Neural progenitor cell (in vitro differentiated cells): ENCODE measurements at regions not wholly inside any gene's neighbourhood (a gene's known extent, or its start where the extent isn't known, plus 50 kb on each side); places are given as distances from the start of the nearest gene placed in this dataset.

ENCODE experiments used
- DNase-seq: peaks from one replicate; pipeline ENCODE4 v3.0.0-alpha.2; 2016; ENCODE audit warnings: low spot score
- H2AFZ ChIP-seq: fragments of 200-600 bp; sonication (generic); replicated peaks from 2 replicates; pipeline ENCODE4 v1.6.1; 2016; ENCODE audit warnings: antibody characterized with exemption
- H3F3A ChIP-seq: fragments of 200-600 bp; sonication (generic); 2 replicates; pipeline ENCODE4 v1.6.1; 2016; ENCODE audit warnings: antibody characterized with exemption, low read depth
- H3K27ac ChIP-seq: fragments of 200-600 bp; sonication (generic); 2 replicates; pipeline ENCODE4 v1.5.1; 2016; ENCODE audit warnings: mild to moderate bottlenecking
- H3K27me3 ChIP-seq: fragments of 200-600 bp; sonication (generic); 2 replicates; pipeline ENCODE4 v1.6.1; 2016; ENCODE audit warnings: mild to moderate bottlenecking, moderate library complexity
- H3K36me3 ChIP-seq: fragments of 200-600 bp; sonication (generic); 2 replicates; pipeline ENCODE4 v1.5.1; 2016
- H3K4me1 ChIP-seq: fragments of 200-600 bp; sonication (generic); 2 replicates; pipeline ENCODE4 v1.6.1; 2016; ENCODE audit warnings: mixed run types
- H3K4me2 ChIP-seq: fragments of 200-600 bp; sonication (generic); 2 replicates; pipeline ENCODE4 v1.6.1; 2016
- H3K4me3 ChIP-seq: fragments of 200-600 bp; sonication (generic); 2 replicates; pipeline ENCODE4 v1.5.1; 2016
- H3K79me2 ChIP-seq: fragments of 200-600 bp; sonication (generic); 2 replicates; pipeline ENCODE4 v1.6.1; 2016; ENCODE audit warnings: low read depth
- H3K9ac ChIP-seq: fragments of 200-600 bp; sonication (generic); 2 replicates; pipeline ENCODE4 v1.6.1; 2016
- H3K9me3 ChIP-seq: fragments of 200-600 bp; sonication (generic); 2 replicates; pipeline ENCODE4 v1.5.1; 2016; ENCODE audit warnings: low read depth
- H4K20me1 ChIP-seq: fragments of 200-600 bp; sonication (generic); 2 replicates; pipeline ENCODE4 v1.6.1; 2016; ENCODE audit warnings: low read depth
- H3K27ac Mint-ChIP-seq: 3 replicates; pipeline ENCODE4 v1.8.0; 2021; ENCODE audit warnings: mixed read lengths
- H3K27me3 Mint-ChIP-seq: 2 replicates; pipeline ENCODE4 v1.8.0; 2022; ENCODE audit warnings: low read depth, mild to moderate bottlenecking, inconsistent platforms, moderate library complexity, mixed read lengths; ENCODE audit not compliant: insufficient read depth
- H3K36me3 Mint-ChIP-seq: 3 replicates; pipeline ENCODE4 v1.8.0; 2021; ENCODE audit warnings: mixed read lengths
- H3K4me1 Mint-ChIP-seq: 3 replicates; pipeline ENCODE4 v1.8.0; 2021; ENCODE audit warnings: mixed read lengths
- H3K4me3 Mint-ChIP-seq: 3 replicates; pipeline ENCODE4 v1.8.0; 2021; ENCODE audit warnings: mild to moderate bottlenecking, moderate library complexity, mixed read lengths
- H3K9me3 Mint-ChIP-seq: 3 replicates; pipeline ENCODE4 v1.8.0; 2020; ENCODE audit warnings: mixed read lengths
- CTCF ChIP-seq: fragments of 200-600 bp; sonication (generic); IDR thresholded peaks from 2 replicates; pipeline ENCODE4 v1.5.1; 2017; ENCODE audit warnings: antibody characterized with exemption, mild to moderate bottlenecking
- EZH2 ChIP-seq: fragments of 200-600 bp; sonication (generic); IDR thresholded peaks from 2 replicates; pipeline ENCODE4 v1.6.1; 2017; ENCODE audit warnings: antibody characterized with exemption, mild to moderate bottlenecking, moderate library complexity
- EZH2phosphoT487 ChIP-seq: fragments of 200-600 bp; sonication (generic); IDR thresholded peaks from 2 replicates; pipeline ENCODE4 v1.6.1; 2017; ENCODE audit warnings: antibody characterized with exemption

- H4K20me1 ChIP-seq: no peaks in the 10 kb centered on the region
- no peak overlapping the region for H3K9ac ChIP-seq
- DNase-seq: no peak
- peak overlapping the region; percentile 5 for H2AFZ ChIP-seq
- no peak for TF ChIP-seq EZH2
- TF ChIP-seq CTCF: no peak
- TF ChIP-seq EZH2phosphoT487: no peak
- H3K79me2 ChIP-seq: no peaks in the 10 kb centered on the region
- H3K4me3 ChIP-seq: no peak overlapping the region
- H3K27me3 ChIP-seq: no peaks in the 10 kb centered on the region
- Mint-ChIP-seq H3K27ac (no peak overlapping the region), H3K4me3 (no peak overlapping the region), H3K9me3 (peaks cover 4% of the 10 kb centered on the region), H3K4me1 (no peaks in the 10 kb centered on the region), H3K27me3 (peaks cover 2% of the 10 kb centered on the region), H3K36me3 (no peaks in the 10 kb centered on the region)
- no peaks in the 10 kb centered on the region for H3F3A ChIP-seq
- no peak overlapping the region for H3K27ac ChIP-seq
- H3K9me3 ChIP-seq: no peaks in the 10 kb centered on the region
- no peak overlapping the region for H3K4me2 ChIP-seq
- no peaks in the 10 kb centered on the region for H3K4me1 ChIP-seq
- H3K36me3 ChIP-seq: no peaks in the 10 kb centered on the region
These were observed 543.1 kb upstream of the ADGRL3 start for GRCh38 chr4:60657041-60657440.

- Histone ChIP-seq H4K20me1 (no peaks in the 10 kb centered on the region), H3K4me2 (no peak overlapping the region), H3F3A (no peaks in the 10 kb centered on the region), H3K4me1 (no peaks in the 10 kb centered on the region), H3K27me3 (no peaks in the 10 kb centered on the region), H3K9me3 (no peaks in the 10 kb centered on the region), H3K27ac (no peak overlapping the region), H3K36me3 (no peaks in the 10 kb centered on the region), H3K79me2 (no peaks in the 10 kb centered on the region), H3K4me3 (no peak overlapping the region), H3K9ac (no peak overlapping the region), H2AFZ (no peak overlapping the region)
- no peak for DNase-seq
- Mint-ChIP-seq H3K36me3 (no peaks in the 10 kb centered on the region), H3K4me1 (no peaks in the 10 kb centered on the region), H3K9me3 (peaks cover 4% of the 10 kb centered on the region), H3K27me3 (peaks cover 2% of the 10 kb centered on the region), H3K27ac (no peak overlapping the region), H3K4me3 (no peak overlapping the region)
- TF ChIP-seq CTCF: no peak
- TF ChIP-seq EZH2: no peak
- TF ChIP-seq EZH2phosphoT487: no peak
These were observed 542.3 kb upstream of the ADGRL3 start for GRCh38 chr4:60657807-60658206.

- Histone ChIP-seq H3K79me2 (no peaks in the 10 kb centered on the region), H3F3A (no peaks in the 10 kb centered on the region), H3K4me2 (no peak overlapping the region), H3K4me1 (no peaks in the 10 kb centered on the region), H3K9me3 (no peaks in the 10 kb centered on the region), H3K27me3 (no peaks in the 10 kb centered on the region), H3K9ac (no peak overlapping the region), H4K20me1 (no peaks in the 10 kb centered on the region), H3K36me3 (no peaks in the 10 kb centered on the region), H2AFZ (no peak overlapping the region), H3K27ac (no peak overlapping the region), H3K4me3 (no peak overlapping the region)
- DNase-seq: no peak
- Mint-ChIP-seq H3K27me3 (peaks cover under 1% of the 10 kb centered on the region), H3K9me3 (peaks cover 3% of the 10 kb centered on the region), H3K4me1 (no peaks in the 10 kb centered on the region), H3K36me3 (no peaks in the 10 kb centered on the region), H3K4me3 (no peak overlapping the region), H3K27ac (no peak overlapping the region)
- no peak for TF ChIP-seq EZH2phosphoT487
- TF ChIP-seq CTCF: no peak
- TF ChIP-seq EZH2: no peak
These were observed 536.4 kb upstream of the ADGRL3 start for GRCh38 chr4:60663769-60664168.
